Large intestine (tissue), 3 donors: ENCODE measurements at regions not wholly inside any gene's neighbourhood (a gene's known extent, or its start where the extent isn't known, plus 50 kb on each side); places are given as distances from the start of the nearest gene placed in this dataset.

Experiments
- DNase-seq, 2 donors: peaks; one replicate each; pipeline versions ENCODE4 v3.0.0 to v3.0.0-alpha.2; 2013
- H3K27ac ChIP-seq: one replicate; pipeline ENCODE4 v1.5.1; 2013; ENCODE audit warnings: low read length
- H3K27me3 ChIP-seq: 2 replicates; pipeline ENCODE4 v1.6.1; 2013; ENCODE audit warnings: low read length; ENCODE audit not compliant: control insufficient read depth, insufficient read depth
- H3K36me3 ChIP-seq: 2 replicates; pipeline ENCODE4 v1.6.1; 2013; ENCODE audit warnings: low read length; ENCODE audit not compliant: control insufficient read depth, insufficient read depth
- H3K4me1 ChIP-seq: one replicate; pipeline ENCODE4 v1.6.1; 2013; ENCODE audit warnings: low read length; ENCODE audit not compliant: control insufficient read depth, insufficient read depth
- H3K4me3 ChIP-seq: one replicate; pipeline ENCODE4 v1.5.1; 2013; ENCODE audit warnings: low read length
- H3K9me3 ChIP-seq: one replicate; pipeline ENCODE4 v1.6.1; 2013; ENCODE audit warnings: mild to moderate bottlenecking, low read depth, low read length, moderate library complexity; ENCODE audit not compliant: control insufficient read depth
- WGBS: methylation state at CpG from one replicate; pipeline ENCODE4 v1.1.5; 2013; ENCODE audit warnings: low lambda C conversion rate; ENCODE audit not compliant: insufficient coverage; 5-methylcytosine and 5-hydroxymethylcytosine counted together

DNA sequence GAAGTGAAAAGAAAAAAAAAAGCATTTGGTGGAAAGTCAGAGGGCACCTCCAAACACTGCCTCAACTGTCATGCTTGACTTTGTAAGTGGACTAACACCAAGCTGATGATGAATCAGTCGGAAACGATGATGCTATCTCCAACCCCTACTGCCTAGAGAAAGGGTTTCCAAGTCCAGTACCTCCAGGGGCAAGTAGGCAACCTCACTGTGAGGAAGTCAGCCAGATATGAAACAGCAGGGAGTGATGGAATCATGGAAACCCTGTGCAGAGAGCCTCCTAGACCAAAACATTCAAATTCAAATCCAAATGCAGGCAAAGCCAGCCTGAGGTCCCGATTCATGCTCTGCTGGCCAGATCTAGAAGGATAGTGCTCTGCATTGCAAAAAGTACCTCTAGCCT is 100.9 kb upstream of the SERP2 start:
- WGBS: no CpG with 5 or more reads among the region's 3 CpGs
- peaks cover 13% of the 10 kb centered on the region for H3K4me1 ChIP-seq

DNA sequence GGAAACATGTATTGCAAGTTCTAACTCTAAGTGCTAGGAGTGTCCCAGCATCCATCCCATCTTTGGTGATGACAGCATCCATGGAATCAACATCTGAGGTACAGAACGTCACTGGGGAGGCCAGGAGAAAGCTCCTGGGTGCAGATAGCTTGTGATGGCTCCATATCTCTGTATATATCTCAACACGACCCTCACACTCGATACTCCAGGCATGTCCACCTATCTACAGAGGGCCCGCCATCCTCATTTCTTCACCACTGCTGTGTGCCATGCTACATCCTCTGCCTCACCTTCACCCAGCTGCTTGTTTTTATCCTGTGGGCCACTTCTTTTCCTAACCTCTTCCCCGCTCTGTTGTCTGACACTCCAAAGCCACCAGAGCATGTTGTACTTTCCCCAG is 100.4 kb upstream of the SERP2 start:
- Histone ChIP-seq H3K9me3 (no peaks in the 10 kb centered on the region), H3K4me3 (no peak overlapping the region), H3K27ac (no peak overlapping the region), H3K36me3 (no peaks in the 10 kb centered on the region), H3K4me1 (peaks cover 13% of the 10 kb centered on the region), H3K27me3 (no peaks in the 10 kb centered on the region)
- DNase-seq: no peak
- 94% methylated on average over 3 of the region's 5 CpGs for WGBS

More for the DNA sequence above, 100.9 kb upstream of the SERP2 start:
- Histone ChIP-seq H3K4me3 (no peak overlapping the region), H3K9me3 (no peaks in the 10 kb centered on the region), H3K27me3 (no peaks in the 10 kb centered on the region), H3K27ac (no peak overlapping the region), H3K36me3 (no peaks in the 10 kb centered on the region)
- DNase-seq: no peak

DNA sequence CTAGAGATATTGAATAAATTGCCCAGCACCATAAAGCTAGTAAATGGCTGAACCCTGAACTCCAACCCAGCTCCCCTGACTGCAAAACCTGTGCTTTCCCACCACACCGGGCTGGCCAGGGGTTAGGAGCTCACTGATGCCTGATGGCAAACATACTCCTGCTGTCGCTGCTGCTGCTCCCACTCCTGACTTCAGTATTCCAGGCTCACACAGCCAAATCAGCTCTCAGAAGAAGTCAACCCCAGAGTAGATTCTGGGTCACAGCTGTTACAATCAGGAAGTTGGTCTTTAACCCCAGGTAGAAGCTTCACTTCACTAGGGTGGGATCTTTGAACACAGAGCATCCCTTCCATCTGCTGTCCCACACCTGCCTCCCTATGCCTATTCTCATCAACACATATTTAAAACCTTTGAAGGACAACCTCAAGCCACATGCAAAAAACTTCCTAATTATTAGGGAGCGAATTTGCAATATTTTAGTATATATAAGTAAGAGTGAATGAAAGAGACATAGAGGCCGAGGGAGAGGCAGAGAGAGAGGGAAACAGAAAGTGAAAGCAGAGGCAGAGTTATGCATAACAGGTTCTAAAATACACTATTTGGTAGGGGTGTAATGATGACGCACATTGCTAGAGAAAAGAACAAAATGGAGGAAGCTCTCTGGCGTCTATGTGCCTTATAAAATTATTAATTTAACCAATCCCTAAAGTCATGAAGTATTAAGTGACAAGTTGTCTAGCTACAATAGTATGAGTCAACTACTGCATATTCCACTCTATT is 99.4 kb upstream of the SERP2 start:
- Histone ChIP-seq H3K4me3 (no peak overlapping the region), H3K36me3 (no peaks in the 10 kb centered on the region), H3K27ac (peak overlapping the region; percentile 58), H3K9me3 (no peaks in the 10 kb centered on the region), H3K27me3 (no peaks in the 10 kb centered on the region), H3K4me1 (peaks cover 15% of the 10 kb centered on the region)
- 67% methylated on average over 2 of the region's 6 CpGs for WGBS
- DNase-seq: peak; percentile 50 to 69

DNA sequence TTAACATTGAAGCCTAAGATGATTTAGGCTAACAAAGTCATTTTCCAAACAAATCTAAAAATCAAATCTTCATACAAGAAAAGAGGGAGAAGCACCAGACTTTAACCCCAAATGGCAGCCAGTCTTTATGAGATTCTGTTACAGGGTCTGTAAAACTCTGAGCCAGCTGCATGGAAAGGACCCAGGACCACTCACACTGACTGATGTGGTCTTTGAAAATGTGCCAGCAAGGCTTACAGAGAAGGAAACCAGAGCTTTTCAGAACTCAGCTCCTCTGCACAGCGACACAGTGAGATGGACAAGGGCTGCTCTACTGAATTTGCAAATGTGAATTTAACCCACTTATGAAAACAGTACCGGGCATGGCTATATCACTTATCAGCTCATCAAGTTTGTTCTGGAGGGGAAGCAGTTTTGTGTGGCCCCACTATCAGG is 98.8 kb upstream of the SERP2 start:
- H3K9me3 ChIP-seq: no peaks in the 10 kb centered on the region
- H3K27me3 ChIP-seq: no peaks in the 10 kb centered on the region
- peak overlapping the region; percentile 58 for H3K27ac ChIP-seq
- no peak overlapping the region for H3K4me3 ChIP-seq
- no peaks in the 10 kb centered on the region for H3K36me3 ChIP-seq
- WGBS: no CpG with 5 or more reads among the region's 2 CpGs
- H3K4me1 ChIP-seq: peaks cover 15% of the 10 kb centered on the region
- DNase-seq: peak in 1 of 2 donors; percentile 22

DNA sequence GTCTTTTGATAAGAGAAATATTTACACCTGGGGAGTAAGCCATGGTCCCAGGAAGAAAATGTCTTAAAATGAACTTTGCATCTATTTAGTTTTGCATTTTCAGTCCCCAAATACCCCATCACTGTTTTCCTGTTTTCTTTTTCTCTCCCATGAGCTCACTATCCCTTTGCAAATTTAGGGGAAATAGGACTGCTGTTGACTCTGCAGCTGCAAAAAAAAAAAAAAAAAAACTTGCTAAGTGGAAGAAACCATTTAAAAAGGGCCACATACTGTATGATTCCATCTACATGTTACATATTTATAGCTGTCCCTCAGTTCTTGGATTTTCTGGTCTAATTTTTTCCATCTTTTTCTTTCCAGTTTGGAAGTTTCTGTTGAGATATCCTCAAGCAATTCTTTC is 98.2 kb upstream of the SERP2 start:
- Histone ChIP-seq H3K4me3 (no peak overlapping the region), H3K36me3 (no peaks in the 10 kb centered on the region), H3K27ac (peak overlapping the region; percentile 58), H3K9me3 (no peaks in the 10 kb centered on the region), H3K4me1 (peaks cover 15% of the 10 kb centered on the region), H3K27me3 (no peaks in the 10 kb centered on the region)
- no peak for DNase-seq

DNA sequence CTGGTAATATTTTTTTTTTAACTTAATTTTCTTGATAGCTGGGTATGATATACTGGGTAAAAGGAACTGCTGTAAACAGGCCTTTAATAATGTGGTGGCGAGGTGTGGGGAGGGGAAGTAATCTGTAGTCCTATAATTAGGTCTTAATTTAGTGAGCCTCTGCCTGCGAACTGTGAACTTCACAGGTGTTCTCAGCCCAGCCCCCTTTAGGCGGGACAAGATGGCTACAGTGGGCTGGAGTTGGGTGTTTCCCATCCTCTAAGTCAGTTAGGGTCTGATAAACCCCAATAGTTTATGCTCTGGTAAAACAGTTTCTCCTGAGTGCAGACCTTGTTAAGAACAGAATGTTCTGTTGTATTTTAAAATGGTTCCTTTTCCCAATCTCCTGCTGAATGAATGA is 97.6 kb upstream of the SERP2 start:
- H3K27me3 ChIP-seq: no peaks in the 10 kb centered on the region
- WGBS: no CpG with 5 or more reads among the region's 3 CpGs
- H3K36me3 ChIP-seq: no peaks in the 10 kb centered on the region
- H3K4me3 ChIP-seq: no peak overlapping the region
- H3K9me3 ChIP-seq: no peaks in the 10 kb centered on the region
- no peak for DNase-seq
- peaks cover 15% of the 10 kb centered on the region for H3K4me1 ChIP-seq
- H3K27ac ChIP-seq: no peak overlapping the region

DNA sequence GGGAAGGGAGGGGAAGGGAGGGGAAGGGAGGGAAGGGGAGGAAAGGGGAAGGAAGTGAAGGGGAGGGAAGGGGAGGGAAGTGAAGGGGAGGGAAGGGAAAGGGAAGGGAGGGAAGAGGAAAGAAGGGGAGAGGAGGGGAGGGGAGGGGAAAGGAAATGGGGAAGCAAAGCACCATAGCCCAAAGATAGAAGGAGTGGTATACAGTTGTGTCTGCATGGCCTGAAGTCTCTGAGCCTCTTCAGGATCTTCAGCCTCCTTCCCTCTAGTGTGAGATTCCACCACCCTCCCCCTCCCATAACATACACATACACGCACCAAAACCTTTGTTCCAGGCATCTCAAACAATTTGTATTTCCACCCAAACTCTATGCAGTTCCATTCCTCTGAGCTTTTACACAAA is 96.2 kb upstream of the SERP2 start:
- DNase-seq: no peak
- Histone ChIP-seq H3K27ac (no peak overlapping the region), H3K36me3 (no peaks in the 10 kb centered on the region), H3K27me3 (no peaks in the 10 kb centered on the region), H3K9me3 (no peaks in the 10 kb centered on the region), H3K4me3 (no peak overlapping the region), H3K4me1 (peaks cover 15% of the 10 kb centered on the region)
- 100% methylated on average over 1 of the region's 1 CpG for WGBS

DNA sequence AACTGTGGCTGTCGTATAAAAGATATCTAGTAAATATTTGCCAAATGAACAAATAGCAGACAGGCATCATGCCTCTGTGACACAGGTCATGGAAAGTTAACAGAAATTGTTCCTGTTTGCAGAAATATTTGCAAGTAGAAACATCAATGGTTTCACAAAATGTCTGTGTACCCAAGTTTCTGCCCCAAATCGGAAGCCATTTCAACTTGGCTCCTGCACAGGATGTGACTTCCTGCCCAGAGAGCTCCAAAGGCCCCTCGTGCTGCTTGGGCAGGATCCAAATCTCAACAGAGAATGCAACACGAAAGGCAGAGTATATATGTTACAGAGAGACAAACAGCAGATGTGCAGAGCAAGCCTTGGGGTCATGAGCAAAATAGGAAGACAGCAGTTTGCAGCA is 95.5 kb upstream of the SERP2 start:
- peaks cover 15% of the 10 kb centered on the region for H3K4me1 ChIP-seq
- H3K4me3 ChIP-seq: no peak overlapping the region
- no peak overlapping the region for H3K27ac ChIP-seq
- no peaks in the 10 kb centered on the region for H3K36me3 ChIP-seq
- no peak for DNase-seq
- no peaks in the 10 kb centered on the region for H3K27me3 ChIP-seq
- H3K9me3 ChIP-seq: no peaks in the 10 kb centered on the region
- no CpG with 5 or more reads among the region's 4 CpGs for WGBS

DNA sequence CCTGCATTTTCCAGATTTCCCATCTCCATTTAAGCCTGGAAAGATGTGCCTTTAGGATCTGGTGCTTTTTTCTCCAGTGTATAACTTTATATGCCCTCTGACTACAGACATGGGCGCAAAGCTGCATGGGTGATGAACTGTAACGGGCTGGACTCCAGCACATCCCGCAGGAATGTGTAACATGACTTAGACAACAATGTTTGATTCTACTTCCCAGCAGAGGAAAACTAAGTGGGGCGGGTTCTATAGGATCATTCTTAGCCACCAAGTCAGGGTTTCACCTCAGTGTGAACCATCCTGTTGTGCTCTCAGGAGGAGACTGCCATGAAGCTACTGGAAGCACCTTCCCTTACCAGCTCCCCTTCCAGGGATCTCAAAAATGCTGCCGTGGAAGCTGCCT is 93.2 kb upstream of the SERP2 start:
- no peaks in the 10 kb centered on the region for H3K27me3 ChIP-seq
- no peaks in the 10 kb centered on the region for H3K9me3 ChIP-seq
- H3K36me3 ChIP-seq: no peaks in the 10 kb centered on the region
- no peak overlapping the region for H3K4me3 ChIP-seq
- WGBS: no CpG with 5 or more reads among the region's 5 CpGs
- DNase-seq: no peak
- peaks cover 2% of the 10 kb centered on the region for H3K4me1 ChIP-seq
- H3K27ac ChIP-seq: no peak overlapping the region

DNA sequence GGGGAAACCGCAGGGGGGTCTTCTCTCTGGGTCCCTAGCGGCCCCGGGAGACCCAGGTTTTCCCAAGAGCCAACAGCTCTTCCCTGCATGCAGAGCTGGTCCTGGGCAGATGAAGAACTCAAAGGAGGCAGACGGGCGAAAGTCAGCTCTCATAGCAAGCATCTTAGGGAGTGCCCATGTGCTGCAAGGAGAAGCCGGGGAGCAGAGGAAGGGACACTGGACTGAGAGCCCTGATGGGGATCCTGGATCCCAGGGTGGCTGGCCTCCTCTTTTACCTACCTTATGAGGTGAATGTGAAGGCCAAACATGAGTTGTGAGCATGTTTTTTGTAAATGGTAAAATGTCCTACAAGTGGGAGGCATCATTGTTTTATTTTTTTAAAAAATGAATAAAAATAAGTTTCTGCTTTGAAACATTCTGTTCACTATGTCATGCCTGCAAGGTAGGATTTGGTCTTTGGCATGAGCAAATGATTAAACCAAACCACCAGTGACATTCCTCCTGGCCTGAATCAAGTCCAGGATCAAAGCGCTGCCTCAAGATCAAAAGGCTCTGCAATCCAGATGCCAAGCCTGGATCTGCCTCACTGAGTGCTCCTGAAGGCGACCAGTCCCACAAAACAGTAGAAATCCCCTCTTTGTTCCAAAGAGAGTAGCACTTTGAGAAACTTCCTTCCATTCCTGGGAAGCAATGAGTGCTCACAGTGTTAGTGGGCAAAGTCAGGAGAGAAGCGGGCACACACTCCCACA is 92.2 kb upstream of the SERP2 start:
- no peak for DNase-seq
- Histone ChIP-seq H3K27ac (no peak overlapping the region), H3K27me3 (no peaks in the 10 kb centered on the region), H3K4me3 (no peak overlapping the region), H3K9me3 (no peaks in the 10 kb centered on the region), H3K36me3 (no peaks in the 10 kb centered on the region), H3K4me1 (peaks cover 2% of the 10 kb centered on the region)
- WGBS: 100% methylated on average over 1 of the region's 9 CpGs
